HCT116 (cell line): ENCODE measurements at regions not wholly inside any gene's neighbourhood (a gene's known extent, or its start where the extent isn't known, plus 50 kb on each side); places are given as distances from the start of the nearest gene placed in this dataset.

Experiments used
- ATAC-seq: fragments of 200-7000 bp; cut with Tn5 transposase; 2 replicates; pipeline ENCODE4 v1.9.1; 2020; ENCODE audit warnings: mild to moderate bottlenecking, moderate library complexity
- BruUV-seq: library from RNA; stranded (reverse); fragments of 400-500 nt; replicated peaks from 2 replicates; lab custom pipeline; 2021; lab: Mats Ljungman, UMichigan
- CTCF ChIA-PET: fragments of 300-600 bp; sonication (Branson Sonifier 250); formaldehyde crosslinking; loops from one replicate; lab custom pipeline; 2021; ENCODE audit warnings: antibody characterized with exemption; lab: Charles Lee
- POLR2A ChIA-PET: fragments of 300-600, 350-600 bp; sonication (Branson Sonifier 250); formaldehyde crosslinking; loops from one replicate; lab custom pipeline; 2021; ENCODE audit warnings: antibody characterized with exemption; lab: Charles Lee
- RAD21 ChIA-PET, 2 experiments: fragments of 300-600 bp; sonication (Branson Sonifier 250); formaldehyde crosslinking; loops; one replicate each; lab custom pipeline; 2023; ENCODE audit warnings: low total read pairs in 2 of 2; ENCODE audit not compliant: uncharacterized antibody in 2 of 2, unreplicated experiment in 2 of 2, low non-redundant PET in 1 of 2; lab: Charles Lee
- DNase-seq: peaks from one replicate; pipeline ENCODE4 v3.0.0-alpha.2; 2010; ENCODE audit warnings: low read depth, low spot score
- H2AFZ ChIP-seq: fragments of 200-600 bp; shearing (Covaris generic), sonication (generic); 2 replicates; pipeline ENCODE4 v1.6.1; 2017; ENCODE audit warnings: low read depth, mixed run types, mixed read lengths, antibody characterized with exemption, low read length; ENCODE audit not compliant: poor library complexity, severe bottlenecking
- H3K27ac ChIP-seq: 2 replicates; pipeline ENCODE4 v1.5.1; 2012; ENCODE audit warnings: low read depth, low read length
- H3K27me3 ChIP-seq: fragments of 200-600 bp; sonication (generic); 2 replicates; pipeline ENCODE4 v1.6.1; 2016; ENCODE audit warnings: mixed run types, low read length, mixed read lengths; ENCODE audit not compliant: insufficient read depth
- H3K36me3 ChIP-seq, 2 experiments: fragments of 200-500 bp in 1 of 2; fragments of 200-600 bp in 1 of 2; sonication (Bioruptor generic) in 1 of 2; sonication (generic) in 1 of 2; 2 replicates each; pipeline versions ENCODE4 v1.5.1 to v1.6.1; 2014 to 2016; ENCODE audit warnings: low read length in 2 of 2, inconsistent platforms in 1 of 2, mixed read lengths in 1 of 2, mixed run types in 1 of 2; ENCODE audit not compliant: insufficient read depth in 2 of 2, control insufficient read depth in 1 of 2
- H3K4me1 ChIP-seq, 2 experiments: fragments of 200-600 bp in 1 of 2; sonication (generic) in 1 of 2; 2 replicates each; pipeline versions ENCODE4 v1.5.1 to v1.6.1; 2012 to 2017; ENCODE audit warnings: low read length in 2 of 2, inconsistent platforms in 1 of 2, mild to moderate bottlenecking in 1 of 2, mixed read lengths in 1 of 2, mixed run types in 1 of 2, moderate library complexity in 1 of 2; ENCODE audit not compliant: insufficient read depth in 2 of 2, control insufficient read depth in 1 of 2
- H3K4me2 ChIP-seq: fragments of 200-600 bp; sonication (generic); 2 replicates; pipeline ENCODE4 v1.6.1; 2017; ENCODE audit warnings: mixed run types, low read length, mixed read lengths
- H3K4me3 ChIP-seq, 2 experiments: fragments of 200-600 bp in 1 of 2; sonication (generic) in 1 of 2; replicated peaks in 1 of 2; 2 replicates each; pipeline ENCODE4 v1.5.1; 2011 to 2016; ENCODE audit warnings: low read length in 2 of 2, control low read depth in 1 of 2, low read depth in 1 of 2, mild to moderate bottlenecking in 1 of 2, mixed read lengths in 1 of 2, mixed run types in 1 of 2
- H3K79me2 ChIP-seq: fragments of 200-600 bp; sonication (generic); 2 replicates; pipeline ENCODE4 v1.6.1; 2017; ENCODE audit warnings: mild to moderate bottlenecking, mixed run types, low read length, moderate library complexity, mixed read lengths; ENCODE audit not compliant: insufficient read depth
- H3K9ac ChIP-seq: fragments of 200-600 bp; sonication (generic); 2 replicates; pipeline ENCODE4 v1.6.1; 2016; ENCODE audit warnings: low read length, mixed read lengths
- H3K9me2 ChIP-seq: fragments of 200-600 bp; sonication (generic), shearing (Covaris generic); 2 replicates; pipeline ENCODE4 v1.6.1; 2017; ENCODE audit warnings: mixed run types, mild to moderate bottlenecking, moderate library complexity; ENCODE audit not compliant: insufficient read depth
- H3K9me3 ChIP-seq, 2 experiments: fragments of 200-500 bp in 1 of 2; fragments of 200-600 bp in 1 of 2; sonication (Bioruptor generic) in 1 of 2; sonication (generic) in 1 of 2; 2 replicates each; pipeline ENCODE4 v1.6.1; 2014 to 2017; ENCODE audit warnings: low read length in 2 of 2, mixed read lengths in 2 of 2, inconsistent platforms in 1 of 2, low read depth in 1 of 2, mild to moderate bottlenecking in 1 of 2, mixed run types in 1 of 2, moderate library complexity in 1 of 2; ENCODE audit not compliant: control insufficient read depth in 1 of 2, insufficient read depth in 1 of 2
- H4K20me1 ChIP-seq: fragments of 200-600 bp; sonication (generic), shearing (Covaris generic); 2 replicates; pipeline ENCODE4 v1.6.1; 2017; ENCODE audit warnings: mixed run types, mild to moderate bottlenecking, moderate library complexity; ENCODE audit not compliant: insufficient read depth
- CEBPB ChIP-seq: IDR thresholded peaks from 2 replicates; pipeline ENCODE4 v1.6.1; 2012; ENCODE audit warnings: low read depth
- ELF1 ChIP-seq: IDR thresholded peaks from 2 replicates; pipeline ENCODE4 v1.6.1; 2012; ENCODE audit warnings: low read depth, borderline replicate concordance
- FOSL1 ChIP-seq: IDR thresholded peaks from 2 replicates; pipeline ENCODE4 v1.6.1; 2012; ENCODE audit warnings: low read depth
- SP1 ChIP-seq: IDR thresholded peaks from 2 replicates; pipeline ENCODE4 v1.6.1; 2012; ENCODE audit warnings: low read depth
- ZNF274 ChIP-seq: fragments of 200-500 bp; sonication (Bioruptor generic); IDR thresholded peaks from 2 replicates; pipeline ENCODE4 v1.6.1; 2014; ENCODE audit warnings: mild to moderate bottlenecking, low read depth, low read length, inconsistent platforms
- intact Hi-C: fragments of 100-400 bp; cut with micrococcal nuclease; formaldehyde crosslinking; loops from 2 replicates; pipeline ENCODE4 v1.10.0; 2022
- TF ChIP-seq, protein P1 (sequence below), 3 experiments: fragments of 200-600 bp in 1 of 3; sonication (generic) in 1 of 3; IDR thresholded peaks in 2 of 3; conservative IDR thresholded peaks in 1 of 3; 2 replicates each; pipeline ENCODE4 v1.5.1; 2012 to 2017; ENCODE audit warnings: low read depth in 2 of 3, low read length in 2 of 3, antibody characterized with exemption in 1 of 3, borderline replicate concordance in 1 of 3, control low read depth in 1 of 3, mild to moderate bottlenecking in 1 of 3, mixed read lengths in 1 of 3, mixed run types in 1 of 3, moderate library complexity in 1 of 3; ENCODE audit not compliant: insufficient read depth in 1 of 3
- TF ChIP-seq, protein P2 (sequence below): IDR thresholded peaks from 2 replicates; pipeline ENCODE4 v1.6.1; 2012; ENCODE audit warnings: low read depth

DNA sequence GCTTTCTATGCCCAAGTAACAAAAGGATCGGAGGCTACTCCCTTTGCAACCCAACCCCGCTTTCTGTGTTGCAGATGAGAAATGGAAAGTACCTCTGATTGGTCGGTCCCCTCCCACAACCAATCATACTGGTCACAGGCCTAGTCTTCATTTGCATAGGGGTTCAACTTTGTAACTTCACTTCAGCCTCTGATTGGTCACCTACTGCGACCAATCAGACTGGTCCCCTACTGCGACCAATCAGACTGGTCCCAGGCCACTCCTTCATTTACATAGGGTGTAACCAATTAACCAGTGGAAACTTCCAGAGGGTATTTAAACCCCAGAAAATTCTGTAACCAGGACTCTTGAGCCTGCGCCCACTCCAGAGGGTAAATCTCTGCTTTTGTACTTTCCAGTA is 906.4 kb upstream of the TMEM132C start:
- Histone ChIP-seq H3K79me2 (no peaks in the 10 kb centered on the region), H4K20me1 (no peaks in the 10 kb centered on the region), H2AFZ (no peak overlapping the region), H3K4me1 (no peaks in the 10 kb centered on the region), H3K4me3 (no peak overlapping the region), H3K9me2 (no peaks in the 10 kb centered on the region), H3K9ac (no peak overlapping the region), H3K27me3 (no peaks in the 10 kb centered on the region), H3K9me3 (no peaks in the 10 kb centered on the region), H3K36me3 (no peaks in the 10 kb centered on the region), H3K27ac (no peak overlapping the region), H3K4me2 (no peak overlapping the region)
- CTCF ChIA-PET: no interaction called here
- no TSS peak for BruUV-seq
- POLR2A ChIA-PET: no interaction called here
- ATAC-seq (no peak), DNase-seq (no peak)
- intact Hi-C loops: no loop called here
- TF ChIP-seq, protein P1, sequence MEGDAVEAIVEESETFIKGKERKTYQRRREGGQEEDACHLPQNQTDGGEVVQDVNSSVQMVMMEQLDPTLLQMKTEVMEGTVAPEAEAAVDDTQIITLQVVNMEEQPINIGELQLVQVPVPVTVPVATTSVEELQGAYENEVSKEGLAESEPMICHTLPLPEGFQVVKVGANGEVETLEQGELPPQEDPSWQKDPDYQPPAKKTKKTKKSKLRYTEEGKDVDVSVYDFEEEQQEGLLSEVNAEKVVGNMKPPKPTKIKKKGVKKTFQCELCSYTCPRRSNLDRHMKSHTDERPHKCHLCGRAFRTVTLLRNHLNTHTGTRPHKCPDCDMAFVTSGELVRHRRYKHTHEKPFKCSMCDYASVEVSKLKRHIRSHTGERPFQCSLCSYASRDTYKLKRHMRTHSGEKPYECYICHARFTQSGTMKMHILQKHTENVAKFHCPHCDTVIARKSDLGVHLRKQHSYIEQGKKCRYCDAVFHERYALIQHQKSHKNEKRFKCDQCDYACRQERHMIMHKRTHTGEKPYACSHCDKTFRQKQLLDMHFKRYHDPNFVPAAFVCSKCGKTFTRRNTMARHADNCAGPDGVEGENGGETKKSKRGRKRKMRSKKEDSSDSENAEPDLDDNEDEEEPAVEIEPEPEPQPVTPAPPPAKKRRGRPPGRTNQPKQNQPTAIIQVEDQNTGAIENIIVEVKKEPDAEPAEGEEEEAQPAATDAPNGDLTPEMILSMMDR (IDR thresholded peaks at IDR 0.05 in 2 of 3, conservative IDR thresholded peaks at IDR 0.05 in 1 of 3; ENCODE audit: borderline replicate concordance in 1 of 3, insufficient read depth in 1 of 3, low read depth in 2 of 3, low read length in 2 of 3): no peak
- TF ChIP-seq ELF1 (no peak), CEBPB (no peak), FOSL1 (no peak), SP1 (no peak), ZNF274 (no peak)
- TF ChIP-seq, protein P2, sequence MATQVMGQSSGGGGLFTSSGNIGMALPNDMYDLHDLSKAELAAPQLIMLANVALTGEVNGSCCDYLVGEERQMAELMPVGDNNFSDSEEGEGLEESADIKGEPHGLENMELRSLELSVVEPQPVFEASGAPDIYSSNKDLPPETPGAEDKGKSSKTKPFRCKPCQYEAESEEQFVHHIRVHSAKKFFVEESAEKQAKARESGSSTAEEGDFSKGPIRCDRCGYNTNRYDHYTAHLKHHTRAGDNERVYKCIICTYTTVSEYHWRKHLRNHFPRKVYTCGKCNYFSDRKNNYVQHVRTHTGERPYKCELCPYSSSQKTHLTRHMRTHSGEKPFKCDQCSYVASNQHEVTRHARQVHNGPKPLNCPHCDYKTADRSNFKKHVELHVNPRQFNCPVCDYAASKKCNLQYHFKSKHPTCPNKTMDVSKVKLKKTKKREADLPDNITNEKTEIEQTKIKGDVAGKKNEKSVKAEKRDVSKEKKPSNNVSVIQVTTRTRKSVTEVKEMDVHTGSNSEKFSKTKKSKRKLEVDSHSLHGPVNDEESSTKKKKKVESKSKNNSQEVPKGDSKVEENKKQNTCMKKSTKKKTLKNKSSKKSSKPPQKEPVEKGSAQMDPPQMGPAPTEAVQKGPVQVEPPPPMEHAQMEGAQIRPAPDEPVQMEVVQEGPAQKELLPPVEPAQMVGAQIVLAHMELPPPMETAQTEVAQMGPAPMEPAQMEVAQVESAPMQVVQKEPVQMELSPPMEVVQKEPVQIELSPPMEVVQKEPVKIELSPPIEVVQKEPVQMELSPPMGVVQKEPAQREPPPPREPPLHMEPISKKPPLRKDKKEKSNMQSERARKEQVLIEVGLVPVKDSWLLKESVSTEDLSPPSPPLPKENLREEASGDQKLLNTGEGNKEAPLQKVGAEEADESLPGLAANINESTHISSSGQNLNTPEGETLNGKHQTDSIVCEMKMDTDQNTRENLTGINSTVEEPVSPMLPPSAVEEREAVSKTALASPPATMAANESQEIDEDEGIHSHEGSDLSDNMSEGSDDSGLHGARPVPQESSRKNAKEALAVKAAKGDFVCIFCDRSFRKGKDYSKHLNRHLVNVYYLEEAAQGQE: no peak
- RAD21 ChIA-PET: no interaction called here
